Psoas muscle (tissue), 7 donors: ENCODE measurements at regions not wholly inside any gene's neighbourhood (a gene's known extent, or its start where the extent isn't known, plus 50 kb on each side); places are given as distances from the start of the nearest gene placed in this dataset.

Experiments
- ATAC-seq, 4 donors: fragments of 200-7000 bp; cut with Tn5 transposase; one replicate each; pipeline ENCODE4 v1.9.1; 2020; ENCODE audit warnings: moderate library complexity in 3 of 4, mild to moderate bottlenecking in 2 of 4
- DNase-seq, 2 donors: peaks; one replicate each; pipeline ENCODE4 v3.0.0-alpha.2; 2020
- H3K27ac ChIP-seq: fragments of 200-600 bp; one replicate; pipeline ENCODE4 v1.8.0; 2022
- H3K27me3 ChIP-seq, 3 donors: fragments of 200-600 bp in 1 of 3; one replicate each; pipeline versions ENCODE4 v1.6.1 to v1.8.0; 2013 to 2022; ENCODE audit warnings: low read length in 2 of 3, mild to moderate bottlenecking in 2 of 3, moderate library complexity in 1 of 3; ENCODE audit not compliant: insufficient read depth in 3 of 3
- H3K36me3 ChIP-seq, 2 donors: fragments of 200-600 bp in 1 of 2; one replicate each; pipeline versions ENCODE4 v1.6.1 to v1.8.0; 2013 to 2022; ENCODE audit warnings: low read depth in 1 of 2, mild to moderate bottlenecking in 1 of 2, moderate library complexity in 1 of 2; ENCODE audit not compliant: insufficient read depth in 1 of 2
- H3K4me1 ChIP-seq: fragments of 200-600 bp; one replicate; pipeline ENCODE4 v1.8.0; 2022
- H3K4me3 ChIP-seq: fragments of 200-600 bp; one replicate; pipeline ENCODE4 v1.8.0; 2022; ENCODE audit warnings: mild to moderate bottlenecking
- H3K9me3 ChIP-seq: fragments of 200-600 bp; one replicate; pipeline ENCODE4 v1.8.0; 2022
- CTCF ChIP-seq: fragments of 200-600 bp; IDR thresholded peaks from one replicate; pipeline ENCODE4 v1.8.0; 2022; ENCODE audit warnings: antibody characterized with exemption
- WGBS, 3 donors: extraction: QIAGEN DNeasy Blood & Tissue Kit; methylation state at CpG; one replicate each; pipeline versions ENCODE4 v1.1.6 to v1.1.7; 2013; 5-methylcytosine and 5-hydroxymethylcytosine counted together
- intact Hi-C, 2 donors: fragments of 100-400 bp; cut with DNase I; formaldehyde crosslinking; loops; one replicate each; pipeline versions ENCODE4 v1.11.0 to v1.14.2; 2022
- donor health status: healthy with polysubstance abuse.
- donor health status: DM: no; HTN: no; CAD: no; lungs with moderate emphysema.
- donor health status: Bipolar disorder and iron deficiency.
- donor health status: healthy.
- donor health status: DM: yes; HTN: yes; CAD: no.
- donor health status: DM: no; HTN: no; CAD: no.
- donor health status: DM: yes; HTN: yes; CAD: no.

GRCh38 chr7:91564541-91564940, 300.3 kb downstream of the FZD1 start:
- no peaks in the 10 kb centered on the region for H3K27me3 ChIP-seq
- DNase-seq (no peak), ATAC-seq (no peak)
- no peak overlapping the region for H3K27ac ChIP-seq
- no peaks in the 10 kb centered on the region for H3K36me3 ChIP-seq
- H3K4me3 ChIP-seq: no peak overlapping the region
- 79 to 87% (median 81%) methylated on average over 1 of the region's 1 CpG for WGBS, 3 donors
- no peaks in the 10 kb centered on the region for H3K9me3 ChIP-seq
- TF ChIP-seq CTCF: no peak
- no peaks in the 10 kb centered on the region for H3K4me1 ChIP-seq
- intact Hi-C loops: no loop called here

GRCh38 chr7:91565499-91566401, 301.5 kb downstream of the FZD1 start:
- Histone ChIP-seq H3K27me3 (no peaks in the 10 kb centered on the region), H3K4me1 (no peaks in the 10 kb centered on the region), H3K4me3 (no peak overlapping the region), H3K36me3 (no peaks in the 10 kb centered on the region), H3K27ac (no peak overlapping the region), H3K9me3 (no peaks in the 10 kb centered on the region)
- intact Hi-C loops: no loop called here
- ATAC-seq (no peak), DNase-seq (peak in 1 of 2 donors; percentile 23)
- 63 to 75% (median 73%) methylated on average over 12 to 13 of the region's 13 CpGs for WGBS, 3 donors
- TF ChIP-seq CTCF: no peak

GRCh38 chr7:91566402-91566732, 302.1 kb downstream of the FZD1 start:
- WGBS, 3 donors: 75 to 81% (median 77%) methylated on average over 3 of the region's 3 CpGs
- no peak for DNase-seq
- no peaks in the 10 kb centered on the region for H3K4me1 ChIP-seq
- no peaks in the 10 kb centered on the region for H3K9me3 ChIP-seq
- no peaks in the 10 kb centered on the region for H3K36me3 ChIP-seq
- H3K4me3 ChIP-seq: no peak overlapping the region
- H3K27me3 ChIP-seq: no peaks in the 10 kb centered on the region
- no peak for TF ChIP-seq CTCF
- no peak for ATAC-seq
- intact Hi-C loops: no loop called here
- H3K27ac ChIP-seq: no peak overlapping the region

- no peak for DNase-seq
- Histone ChIP-seq H3K9me3 (no peaks in the 10 kb centered on the region), H3K27ac (no peak overlapping the region), H3K4me1 (no peaks in the 10 kb centered on the region), H3K27me3 (no peaks in the 10 kb centered on the region), H3K4me3 (no peak overlapping the region), H3K36me3 (no peaks in the 10 kb centered on the region)
- 45 to 54% (median 47%) methylated on average over 7 of the region's 7 CpGs for WGBS, 3 donors
- intact Hi-C loops: no loop called here
- TF ChIP-seq CTCF: no peak
- ATAC-seq: no peak
Observed at GRCh38 chr7:91567081-91568012, 303.1 kb downstream of the FZD1 start.
